ENCODE measurements at regions not wholly inside any gene's neighbourhood (a gene's known extent, or its start where the extent isn't known, plus 50 kb on each side); places are given as distances from the start of the nearest gene placed in this dataset.

DNA sequence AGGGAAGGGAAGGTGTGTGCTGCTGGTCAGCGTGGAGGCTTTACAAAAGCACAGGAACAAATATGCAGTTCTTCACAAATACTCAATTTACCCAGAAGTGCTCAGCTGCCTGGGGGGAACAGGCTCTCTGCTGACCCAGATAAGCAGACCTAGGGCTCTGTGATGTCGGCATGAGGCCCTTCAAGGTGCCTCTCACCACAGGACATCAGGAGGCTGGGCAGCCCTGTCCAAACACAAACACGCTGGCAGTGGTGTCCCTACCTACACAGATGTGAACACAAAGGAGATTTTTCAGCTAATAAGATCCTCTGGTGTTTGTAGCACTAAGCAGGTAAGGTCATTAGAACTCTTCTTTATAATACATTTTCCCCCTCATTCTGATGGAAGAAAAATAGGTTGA, 243.0 kb upstream of the PROX1 start:
- Mint-ChIP-seq H3K27ac (no peak overlapping the region), H3K27me3 (ENCODE audit: low read depth in 3 of 3) (peaks cover 0 to 2% (median 0%) of the 10 kb centered on the region in 3 donors), H3K4me1 (no peaks in the 10 kb centered on the region), H3K9me3 (peaks cover 1 to 12% (median 8%) of the 10 kb centered on the region in 7 donors), H3K4me3 (no peak overlapping the region), H3K36me3 (no peaks in the 10 kb centered on the region)
- no peak overlapping the region for H3K4me2 ChIP-seq (replicated peaks; ENCODE audit: extremely low read depth, low read length, poor library complexity, severe bottlenecking)
- no peaks in the 10 kb centered on the region for H3K27me3 ChIP-seq (ENCODE audit: control insufficient read depth in 2 of 2, insufficient read depth in 2 of 2, low read length in 2 of 2)
- H3K4me3 ChIP-seq (replicated peaks in 1 of 3; ENCODE audit: low read depth in 2 of 3, low read length in 3 of 3) = no peak overlapping the region
- no peak overlapping the region for H3K27ac ChIP-seq (ENCODE audit: low read depth in 1 of 2, low read length in 2 of 2)
- intact Hi-C loops (cut with micrococcal nuclease) = no loop called here
- no peak overlapping the region for H2AFZ ChIP-seq (ENCODE audit: insufficient read depth, low read depth, low read length, poor library complexity, severe bottlenecking)
- no peaks in the 10 kb centered on the region for H3K36me3 ChIP-seq (replicated peaks in 1 of 2; ENCODE audit: control insufficient read depth in 1 of 2, insufficient read depth in 2 of 2, low read length in 2 of 2)
- no peak overlapping the region for H3K9ac ChIP-seq (ENCODE audit: insufficient read depth, low read length, poor library complexity, severe bottlenecking)
- TF ChIP-seq, protein P1, sequence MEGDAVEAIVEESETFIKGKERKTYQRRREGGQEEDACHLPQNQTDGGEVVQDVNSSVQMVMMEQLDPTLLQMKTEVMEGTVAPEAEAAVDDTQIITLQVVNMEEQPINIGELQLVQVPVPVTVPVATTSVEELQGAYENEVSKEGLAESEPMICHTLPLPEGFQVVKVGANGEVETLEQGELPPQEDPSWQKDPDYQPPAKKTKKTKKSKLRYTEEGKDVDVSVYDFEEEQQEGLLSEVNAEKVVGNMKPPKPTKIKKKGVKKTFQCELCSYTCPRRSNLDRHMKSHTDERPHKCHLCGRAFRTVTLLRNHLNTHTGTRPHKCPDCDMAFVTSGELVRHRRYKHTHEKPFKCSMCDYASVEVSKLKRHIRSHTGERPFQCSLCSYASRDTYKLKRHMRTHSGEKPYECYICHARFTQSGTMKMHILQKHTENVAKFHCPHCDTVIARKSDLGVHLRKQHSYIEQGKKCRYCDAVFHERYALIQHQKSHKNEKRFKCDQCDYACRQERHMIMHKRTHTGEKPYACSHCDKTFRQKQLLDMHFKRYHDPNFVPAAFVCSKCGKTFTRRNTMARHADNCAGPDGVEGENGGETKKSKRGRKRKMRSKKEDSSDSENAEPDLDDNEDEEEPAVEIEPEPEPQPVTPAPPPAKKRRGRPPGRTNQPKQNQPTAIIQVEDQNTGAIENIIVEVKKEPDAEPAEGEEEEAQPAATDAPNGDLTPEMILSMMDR (IDR thresholded peaks at IDR 0.05) = no peak
- H3K4me1 ChIP-seq (ENCODE audit: control insufficient read depth in 1 of 2, insufficient read depth in 2 of 2, low read length in 2 of 2) = no peaks in the 10 kb centered on the region
- 33% methylated on average over 1 of the region's 3 CpGs for WGBS (ENCODE audit: insufficient coverage)
- H4K20me1 ChIP-seq (ENCODE audit: insufficient read depth, low read length) = no peaks in the 10 kb centered on the region
- peaks cover 0 to 3% of the 10 kb centered on the region in 2 donors for H3K9me3 ChIP-seq (replicated peaks in 1 of 2; ENCODE audit: control insufficient read depth in 1 of 2, insufficient read depth in 1 of 2, low read length in 2 of 2)
- no peaks in the 10 kb centered on the region for H3K79me2 ChIP-seq (ENCODE audit: insufficient read depth, low read length)
- no peak for DNase-seq

DNA sequence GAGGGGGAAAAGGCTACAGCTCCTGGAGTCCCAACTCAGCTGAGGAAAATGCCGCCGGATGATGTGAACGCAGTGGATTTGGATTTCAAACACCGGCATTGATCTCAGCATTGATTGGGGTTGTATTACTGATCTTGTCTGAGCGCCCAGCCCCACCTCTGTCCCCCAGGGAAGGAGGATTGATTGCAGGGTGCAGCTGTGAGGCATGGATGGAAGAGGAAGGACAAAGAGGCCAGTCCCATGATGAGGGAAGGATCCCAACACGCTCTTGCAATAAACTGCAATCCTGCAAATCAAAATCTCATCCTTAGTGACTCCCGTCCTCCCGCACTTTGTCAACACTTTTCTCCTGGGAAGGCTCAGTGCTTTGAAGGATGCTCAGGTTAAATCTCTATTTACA, 242.3 kb upstream of the PROX1 start:
- no peaks in the 10 kb centered on the region for H3K36me3 Mint-ChIP-seq
- Histone ChIP-seq H3K9ac (ENCODE audit: insufficient read depth, low read length, poor library complexity, severe bottlenecking) (no peak overlapping the region), H2AFZ (ENCODE audit: insufficient read depth, low read depth, low read length, poor library complexity, severe bottlenecking) (no peak overlapping the region), H3K4me2 (replicated peaks; ENCODE audit: extremely low read depth, low read length, poor library complexity, severe bottlenecking) (no peak overlapping the region), H3K79me2 (ENCODE audit: insufficient read depth, low read length) (no peaks in the 10 kb centered on the region), H3K36me3 (replicated peaks in 1 of 2; ENCODE audit: control insufficient read depth in 1 of 2, insufficient read depth in 2 of 2, low read length in 2 of 2) (no peaks in the 10 kb centered on the region), H3K4me3 (replicated peaks in 1 of 3; ENCODE audit: low read depth in 2 of 3, low read length in 3 of 3) (no peak overlapping the region), H4K20me1 (ENCODE audit: insufficient read depth, low read length) (no peaks in the 10 kb centered on the region), H3K27me3 (ENCODE audit: control insufficient read depth in 2 of 2, insufficient read depth in 2 of 2, low read length in 2 of 2) (no peaks in the 10 kb centered on the region), H3K9me3 (replicated peaks in 1 of 2; ENCODE audit: control insufficient read depth in 1 of 2, insufficient read depth in 1 of 2, low read length in 2 of 2) (peaks cover 0 to 3% of the 10 kb centered on the region in 2 donors), H3K27ac (ENCODE audit: low read depth in 1 of 2, low read length in 2 of 2) (no peak overlapping the region), H3K4me1 (ENCODE audit: control insufficient read depth in 1 of 2, insufficient read depth in 2 of 2, low read length in 2 of 2) (no peaks in the 10 kb centered on the region)
- H3K9me3 Mint-ChIP-seq = peaks cover 1 to 14% (median 8%) of the 10 kb centered on the region in 7 donors
- TF ChIP-seq, protein P1 (IDR thresholded peaks at IDR 0.05) = no peak
- intact Hi-C loops (cut with micrococcal nuclease) = no loop called here
- no peaks in the 10 kb centered on the region for H3K4me1 Mint-ChIP-seq
- DNase-seq = no peak
- H3K4me3 Mint-ChIP-seq = no peak overlapping the region
- 85% methylated on average over 5 of the region's 8 CpGs for WGBS (ENCODE audit: insufficient coverage)
- no peak overlapping the region for H3K27ac Mint-ChIP-seq
- H3K27me3 Mint-ChIP-seq (ENCODE audit: low read depth in 3 of 3) = peaks cover 0 to 2% (median 0%) of the 10 kb centered on the region in 3 donors
